GM21515 (cell line): ENCODE measurements at regions not wholly inside any gene's neighbourhood (a gene's known extent, or its start where the extent isn't known, plus 50 kb on each side); places are given as distances from the start of the nearest gene placed in this dataset.

Experiments
- ATAC-seq: cut with Tn5 transposase; IDR thresholded peaks from one replicate; pipeline ENCODE4 v1.9.1; 2021; ENCODE audit not compliant: unreplicated experiment

DNA sequence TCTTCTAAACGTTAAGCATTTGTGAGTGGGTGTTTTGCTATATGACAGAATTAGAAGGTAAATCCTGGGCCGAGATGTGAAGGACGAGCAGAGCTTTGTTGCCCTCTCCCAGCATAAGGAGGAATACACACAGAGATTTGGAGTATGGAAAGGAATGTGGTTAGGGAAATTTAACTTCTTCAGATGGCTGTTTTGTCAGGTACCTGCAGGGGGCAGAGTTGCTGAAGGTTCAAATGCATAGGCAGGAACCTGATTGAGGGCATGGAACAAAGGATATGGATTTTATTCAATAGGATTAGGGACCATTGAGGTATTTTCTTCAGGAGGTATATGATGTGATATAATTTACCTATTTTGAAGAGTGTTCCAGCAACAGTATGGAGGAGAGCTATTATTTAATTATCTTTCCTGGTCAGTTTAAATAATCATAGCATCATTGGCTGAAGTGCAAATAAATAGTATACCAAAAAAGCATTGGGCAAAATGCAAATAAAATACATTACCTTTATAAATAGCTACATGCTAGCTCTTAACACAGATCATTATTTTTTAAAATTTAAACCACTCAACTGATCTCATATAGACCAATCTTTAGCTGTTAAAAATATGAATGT, 143.6 kb downstream of the SLIT2 start:
- peak; percentile 70 for ATAC-seq

GRCh38 chr4:20403290-20403689, 151.6 kb downstream of the SLIT2 start:
- ATAC-seq, result no peak

DNA sequence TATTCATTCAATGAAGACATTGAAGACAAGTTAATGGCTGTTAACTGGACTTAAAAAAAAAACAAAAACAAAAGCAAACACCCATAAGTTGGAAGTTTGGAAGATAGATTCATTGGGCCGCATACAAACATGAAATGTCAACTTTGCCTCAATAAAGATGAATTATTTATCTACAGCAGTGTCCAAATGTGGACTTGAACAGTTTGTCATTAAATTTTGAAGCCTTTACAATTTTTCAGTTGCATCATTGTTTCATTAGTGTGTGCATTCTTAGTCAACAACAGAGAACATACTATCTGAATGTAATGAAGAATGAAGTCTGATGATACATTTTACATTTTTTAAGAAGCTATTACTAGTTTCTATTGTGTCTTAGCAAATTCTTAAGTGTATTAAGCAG, 152.1 kb downstream of the SLIT2 start:
- ATAC-seq, result no peak

GRCh38 chr4:20408611-20409010, 156.9 kb downstream of the SLIT2 start:
- no peak for ATAC-seq

DNA sequence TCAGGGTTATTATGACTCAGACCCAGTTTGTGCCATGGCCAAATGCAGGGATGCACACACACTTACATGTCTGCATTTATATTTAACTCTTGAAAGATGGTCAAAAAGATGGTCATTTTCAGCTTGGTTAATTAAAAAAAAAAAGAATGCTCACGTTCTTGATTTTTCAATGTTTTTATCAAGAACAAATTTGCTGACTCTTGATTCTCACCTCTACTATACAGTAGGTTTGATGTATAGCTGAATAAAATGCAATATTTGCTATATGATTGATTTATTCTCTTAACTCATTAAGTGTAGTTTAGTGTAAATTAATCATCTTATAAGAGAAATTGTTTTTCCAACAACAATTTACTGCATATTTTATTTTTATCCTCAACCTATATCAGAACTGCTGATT, 160.4 kb downstream of the SLIT2 start:
- ATAC-seq, result no peak

- ATAC-seq, result no peak
Measured at GRCh38 chr4:20416800-20417199, 165.1 kb downstream of the SLIT2 start.

DNA sequence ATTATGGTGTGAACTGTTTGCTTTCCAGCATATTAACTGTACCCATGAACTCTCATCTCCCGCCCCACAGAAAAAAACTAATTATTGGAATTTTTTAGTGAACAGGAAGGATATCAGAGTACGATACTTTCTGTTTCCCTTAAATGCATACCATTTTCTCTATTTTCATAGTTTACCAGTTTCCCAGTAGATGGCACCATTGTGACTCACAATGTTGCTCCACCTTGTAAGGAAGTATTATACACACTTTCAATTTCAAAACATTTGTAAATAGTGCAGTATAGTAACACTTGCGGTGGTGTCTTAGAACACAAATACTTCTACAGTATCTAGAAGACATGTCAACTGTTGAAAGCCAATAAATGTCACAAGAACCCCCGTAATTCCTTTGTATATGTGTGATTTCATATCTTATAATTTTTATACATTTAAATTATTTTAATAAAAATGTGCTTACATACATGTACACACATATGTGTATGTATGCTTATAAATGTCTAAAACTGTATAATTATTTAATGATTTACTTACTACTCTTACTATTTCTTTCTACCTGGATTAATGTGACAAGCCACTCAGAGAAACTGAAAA, 167.3 kb downstream of the SLIT2 start:
- ATAC-seq, result peak; percentile 98

- ATAC-seq, result no peak
Measured at GRCh38 chr4:20420916-20421602, 169.4 kb downstream of the SLIT2 start.

DNA sequence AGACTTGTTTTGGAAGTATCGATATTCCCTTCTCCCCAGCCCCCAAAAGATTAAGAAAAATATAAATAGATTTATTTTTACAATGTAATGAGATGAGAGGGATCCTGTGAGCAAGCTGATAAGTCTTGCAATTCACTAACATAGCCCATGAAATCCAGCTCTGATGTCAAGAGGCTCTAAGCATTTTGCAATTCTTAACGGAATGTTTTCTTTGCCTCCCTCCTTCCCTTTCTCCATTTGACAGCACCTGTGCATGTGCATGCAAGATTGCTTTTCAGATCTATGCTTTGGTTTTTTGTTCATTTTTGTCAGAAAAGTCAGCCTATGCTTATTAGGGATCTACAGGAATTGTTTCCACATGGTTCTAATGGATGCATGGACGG, 169.9 kb downstream of the SLIT2 start:
- no peak for ATAC-seq

DNA sequence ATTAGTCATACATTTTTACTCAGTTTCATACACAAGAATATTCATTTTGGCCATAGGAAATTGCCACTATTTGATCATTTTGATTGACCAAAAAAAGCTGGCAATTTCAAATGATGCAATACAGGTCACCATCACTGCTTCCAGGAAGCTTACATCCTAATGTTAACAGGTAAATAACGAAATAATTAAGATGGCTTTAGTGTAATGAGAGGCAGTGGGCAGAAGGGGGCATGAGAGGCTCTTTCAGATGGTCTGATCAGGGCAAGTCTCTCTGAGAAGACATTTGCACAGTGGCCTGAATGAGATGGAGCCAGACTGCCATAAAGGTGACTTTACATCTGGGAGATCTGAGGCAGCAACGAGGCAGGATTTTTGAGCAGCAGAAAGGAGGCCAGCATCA, 170.7 kb downstream of the SLIT2 start:
- peak; percentile 76 for ATAC-seq

DNA sequence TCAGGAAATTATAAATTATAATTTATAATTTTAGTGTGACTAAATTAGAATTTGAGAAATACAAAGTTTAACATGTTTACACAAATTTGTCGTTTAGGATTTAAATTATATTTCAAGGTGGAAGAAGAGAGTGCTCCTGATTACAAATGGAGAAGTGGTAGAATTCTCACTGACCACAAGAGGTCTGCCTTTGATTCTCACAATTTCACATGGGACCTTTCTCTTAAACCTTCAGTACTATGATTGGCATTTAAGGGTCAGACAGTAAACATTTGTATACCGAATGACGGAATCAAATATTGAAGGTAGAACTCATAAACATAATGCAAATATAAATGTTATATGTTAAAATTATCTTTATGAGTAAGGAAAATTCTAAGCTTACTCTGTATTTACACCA, 171.7 kb downstream of the SLIT2 start:
- no peak for ATAC-seq

- no peak for ATAC-seq
Measured at GRCh38 chr4:20426028-20426427, 174.3 kb downstream of the SLIT2 start.

DNA sequence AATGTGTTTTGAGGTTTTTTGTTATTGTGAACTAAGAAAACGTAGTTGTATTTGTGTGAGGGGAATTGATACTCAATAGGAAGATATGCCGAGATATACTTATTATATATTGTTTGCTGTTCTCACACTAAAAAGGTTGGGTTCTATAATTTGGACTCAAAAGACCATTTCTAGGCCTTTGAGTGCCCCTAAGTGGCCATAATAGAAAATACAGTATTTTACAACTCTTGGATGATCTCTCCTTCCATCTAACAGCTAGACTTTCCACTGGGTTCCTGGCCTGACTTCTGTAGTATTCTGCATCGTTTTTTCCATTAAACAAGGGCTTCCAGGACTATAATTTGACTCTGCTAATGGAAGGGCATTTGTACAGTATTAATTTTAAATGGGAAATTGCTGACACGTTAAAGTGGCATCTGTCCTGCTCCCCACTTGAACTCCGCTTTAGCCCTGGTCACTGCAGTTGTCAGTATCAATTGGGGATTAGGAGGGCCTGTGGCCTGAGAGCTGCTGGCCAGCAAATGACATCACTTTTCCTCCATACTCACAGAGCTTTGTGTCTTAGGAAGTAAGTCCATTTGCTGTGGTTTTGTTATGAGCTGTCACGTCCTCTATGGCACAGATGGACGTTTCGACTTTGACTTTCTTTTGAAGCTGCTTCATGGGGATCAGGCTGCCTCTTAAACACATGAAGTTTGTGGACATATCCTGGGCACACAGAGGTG, 176.9 kb downstream of the SLIT2 start:
- peak; percentile 52 for ATAC-seq

GRCh38 chr4:20430259-20430941, 178.7 kb downstream of the SLIT2 start:
- no peak for ATAC-seq

DNA sequence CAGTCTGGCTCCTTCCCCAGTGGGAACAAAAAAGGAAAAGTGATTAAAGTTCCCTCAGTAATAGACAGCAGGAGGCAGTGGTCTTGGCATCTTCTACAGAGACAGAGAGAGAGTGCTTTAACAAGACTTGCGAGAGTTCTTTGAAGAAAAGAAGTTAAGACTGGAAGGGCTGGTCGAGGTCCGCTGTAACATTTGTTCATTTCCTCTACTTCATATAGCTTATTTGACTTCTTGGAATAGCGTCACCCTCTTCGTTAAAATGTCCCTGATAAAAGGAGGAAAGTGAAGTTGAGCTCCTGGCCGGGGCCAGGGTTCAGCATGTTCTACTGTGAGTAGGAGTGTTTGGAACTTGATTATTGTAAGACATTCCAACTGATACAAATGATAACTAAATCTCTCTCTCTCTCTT, 179.8 kb downstream of the SLIT2 start:
- ATAC-seq, result no peak

DNA sequence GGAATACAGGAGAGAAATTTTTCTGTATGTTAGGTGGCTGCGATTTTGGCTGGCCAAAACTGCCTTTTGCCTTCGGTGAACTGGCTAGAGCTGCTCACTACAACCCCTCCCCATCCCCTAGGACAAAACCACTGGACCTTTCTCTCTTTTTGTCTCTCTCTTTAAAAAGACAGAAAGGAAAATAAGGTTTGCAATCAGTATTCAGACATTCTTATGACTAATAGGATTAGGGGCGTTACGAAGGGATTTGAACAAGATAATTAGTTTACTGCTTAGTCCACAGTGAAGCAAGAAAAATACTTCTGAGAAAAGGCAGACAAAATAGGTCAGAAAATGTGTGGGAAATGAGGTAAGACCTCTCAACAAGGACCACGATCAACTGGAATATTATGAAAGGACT, 180.4 kb downstream of the SLIT2 start:
- ATAC-seq, result no peak

- no peak for ATAC-seq
Measured at GRCh38 chr4:20433097-20433705, 181.5 kb downstream of the SLIT2 start.

GRCh38 chr4:20440170-20440569, 188.5 kb downstream of the SLIT2 start:
- ATAC-seq, result no peak

GRCh38 chr4:20443015-20443805, 191.5 kb downstream of the SLIT2 start:
- ATAC-seq, result no peak
